ENCODE measurements at regions not wholly inside any gene's neighbourhood (a gene's known extent, or its start where the extent isn't known, plus 50 kb on each side); places are given as distances from the start of the nearest gene placed in this dataset.

DNA sequence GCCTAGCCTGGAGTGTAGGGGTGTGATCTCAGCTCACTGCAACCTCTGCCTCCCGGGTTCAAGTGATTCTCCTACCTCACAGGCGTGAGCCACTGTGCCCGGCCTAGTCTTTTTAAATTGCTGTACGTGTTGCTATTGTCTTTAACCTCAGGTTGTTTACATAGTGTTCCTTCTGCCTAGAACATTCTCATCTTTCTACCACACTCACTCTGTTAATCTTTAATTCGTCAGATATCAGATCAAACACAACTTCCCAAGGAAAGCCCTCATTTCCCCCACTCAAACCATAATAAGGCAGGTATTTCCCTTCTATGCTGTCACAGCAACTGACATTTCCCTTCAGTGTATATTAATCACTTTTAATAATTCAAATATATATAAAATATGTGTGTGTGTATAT is 1310.0 kb upstream of the C9orf72 start (continued):
- TF ChIP-seq ARID2 (CRISPR knock-in tag; IDR thresholded peaks at IDR 0.05; ENCODE audit: borderline replicate concordance): no peak
- TF ChIP-seq ATAD3A (CRISPR knock-in tag; IDR thresholded peaks at IDR 0.05): no peak
- TF ChIP-seq SALL1 (CRISPR knock-in tag; IDR thresholded peaks at IDR 0.05): no peak
- TF ChIP-seq NFATC3 (CRISPR knock-in tag; IDR thresholded peaks at IDR 0.05): no peak
- TF ChIP-seq, protein P1, sequence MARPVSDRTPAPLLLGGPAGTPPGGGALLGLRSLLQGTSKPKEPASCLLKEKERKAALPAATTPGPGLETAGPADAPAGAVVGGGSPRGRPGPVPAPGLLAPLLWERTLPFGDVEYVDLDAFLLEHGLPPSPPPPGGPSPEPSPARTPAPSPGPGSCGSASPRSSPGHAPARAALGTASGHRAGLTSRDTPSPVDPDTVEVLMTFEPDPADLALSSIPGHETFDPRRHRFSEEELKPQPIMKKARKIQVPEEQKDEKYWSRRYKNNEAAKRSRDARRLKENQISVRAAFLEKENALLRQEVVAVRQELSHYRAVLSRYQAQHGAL (CRISPR knock-in tag; IDR thresholded peaks at IDR 0.05; ENCODE audit: not compliant biosample characterization): no peak
- no peak for TF ChIP-seq REPIN1 (CRISPR knock-in tag; IDR thresholded peaks at IDR 0.05; ENCODE audit: borderline replicate concordance, low read depth)
- TF ChIP-seq HOXA7 (CRISPR knock-in tag; IDR thresholded peaks at IDR 0.05): no peak
- no peak for TF ChIP-seq DR1 (CRISPR knock-in tag; IDR thresholded peaks at IDR 0.05)

DNA sequence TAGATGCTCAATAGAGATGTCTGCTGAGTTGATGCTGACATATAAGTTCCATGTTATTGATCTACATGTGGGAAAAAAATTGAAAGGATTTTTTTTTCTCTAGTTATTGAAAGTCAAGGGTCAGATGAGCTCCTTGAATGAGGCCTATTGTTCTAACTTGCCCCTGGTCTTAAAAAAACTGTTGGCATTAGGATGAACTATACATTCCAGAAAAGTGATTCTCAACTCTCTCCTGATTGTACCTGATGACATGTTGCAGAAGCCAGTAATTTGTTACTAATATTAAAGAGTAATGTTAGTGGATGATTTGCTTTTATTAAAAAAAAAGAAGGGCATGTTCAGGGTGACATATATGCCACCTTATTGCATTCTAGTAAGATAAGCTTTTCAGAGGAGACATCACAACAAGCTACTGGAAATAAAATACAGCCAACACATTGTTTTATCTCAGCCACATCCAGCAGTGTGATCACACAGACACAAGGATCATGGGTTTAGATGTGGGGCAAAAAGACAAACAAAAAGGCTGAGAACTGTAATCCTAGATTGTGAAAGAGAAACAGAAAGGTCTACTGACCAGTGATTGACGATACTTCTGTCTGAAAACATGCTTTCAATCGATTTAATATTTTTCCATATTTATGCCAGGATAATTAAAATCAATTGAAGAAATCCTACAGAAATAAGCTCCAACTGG is 1314.1 kb upstream of the C9orf72 start:
- Histone ChIP-seq H2AFZ (ENCODE audit: low read length) (no peak overlapping the region), H3K9ac (ENCODE audit: insufficient read depth, low read depth, low read length) (no peak overlapping the region), H3K9me3 (ENCODE audit: low read length) (no peaks in the 10 kb centered on the region), H3K4me3 (replicated peaks in 1 of 3; ENCODE audit: insufficient read depth in 1 of 3, low read depth in 2 of 3, low read length in 3 of 3) (no peak overlapping the region), H3K27me3 (ENCODE audit: control insufficient read depth in 1 of 2, insufficient read depth in 2 of 2, low read length in 2 of 2) (no peaks in the 10 kb centered on the region), H3K79me2 (ENCODE audit: insufficient read depth, low read length) (no peaks in the 10 kb centered on the region), H3K4me1 (ENCODE audit: insufficient read depth, low read length) (no peaks in the 10 kb centered on the region), H3K27ac (ENCODE audit: extremely low read length, insufficient read depth, low read length) (no peak overlapping the region), H3K4me2 (ENCODE audit: low read depth, low read length) (no peak overlapping the region), H4K20me1 (ENCODE audit: insufficient read depth, low read length) (no peaks in the 10 kb centered on the region), H3K36me3 (replicated peaks in 1 of 2; ENCODE audit: control insufficient read depth in 1 of 2, insufficient read depth in 2 of 2, low read length in 2 of 2) (no peaks in the 10 kb centered on the region)
- WGBS (ENCODE audit: low lambda C conversion rate): 0% methylated on average over 2 of the region's 2 CpGs
- POLR2A ChIA-PET: no interaction called here
- CTCF ChIA-PET (ENCODE audit: low intra/inter-chr PET ratio, low total read pairs): no interaction called here
- BruUV-seq (replicated peaks): no TSS peak
- intact Hi-C loops (cut with micrococcal nuclease; ENCODE audit: unreplicated experiment): no loop called here
- ATAC-seq (no peak), DNase-seq (ENCODE audit: low spot score) (no peak), FAIRE-seq (no peak)
- TF ChIP-seq ZNF841 (CRISPR knock-in tag; IDR thresholded peaks at IDR 0.05; ENCODE audit: borderline replicate concordance) (no peak), GATAD2A (CRISPR knock-in tag; IDR thresholded peaks at IDR 0.05) (no peak), ERF (CRISPR knock-in tag; IDR thresholded peaks at IDR 0.05) (no peak), GLI4 (CRISPR knock-in tag; IDR thresholded peaks at IDR 0.05; ENCODE audit: borderline replicate concordance) (no peak), FOSL2 (CRISPR knock-in tag; IDR thresholded peaks at IDR 0.05) (no peak), IKZF1 (IDR thresholded peaks at IDR 0.05) (no peak), MAF1 (CRISPR knock-in tag; IDR thresholded peaks at IDR 0.05; ENCODE audit: borderline replicate concordance) (no peak)
- TF ChIP-seq, protein P2, sequence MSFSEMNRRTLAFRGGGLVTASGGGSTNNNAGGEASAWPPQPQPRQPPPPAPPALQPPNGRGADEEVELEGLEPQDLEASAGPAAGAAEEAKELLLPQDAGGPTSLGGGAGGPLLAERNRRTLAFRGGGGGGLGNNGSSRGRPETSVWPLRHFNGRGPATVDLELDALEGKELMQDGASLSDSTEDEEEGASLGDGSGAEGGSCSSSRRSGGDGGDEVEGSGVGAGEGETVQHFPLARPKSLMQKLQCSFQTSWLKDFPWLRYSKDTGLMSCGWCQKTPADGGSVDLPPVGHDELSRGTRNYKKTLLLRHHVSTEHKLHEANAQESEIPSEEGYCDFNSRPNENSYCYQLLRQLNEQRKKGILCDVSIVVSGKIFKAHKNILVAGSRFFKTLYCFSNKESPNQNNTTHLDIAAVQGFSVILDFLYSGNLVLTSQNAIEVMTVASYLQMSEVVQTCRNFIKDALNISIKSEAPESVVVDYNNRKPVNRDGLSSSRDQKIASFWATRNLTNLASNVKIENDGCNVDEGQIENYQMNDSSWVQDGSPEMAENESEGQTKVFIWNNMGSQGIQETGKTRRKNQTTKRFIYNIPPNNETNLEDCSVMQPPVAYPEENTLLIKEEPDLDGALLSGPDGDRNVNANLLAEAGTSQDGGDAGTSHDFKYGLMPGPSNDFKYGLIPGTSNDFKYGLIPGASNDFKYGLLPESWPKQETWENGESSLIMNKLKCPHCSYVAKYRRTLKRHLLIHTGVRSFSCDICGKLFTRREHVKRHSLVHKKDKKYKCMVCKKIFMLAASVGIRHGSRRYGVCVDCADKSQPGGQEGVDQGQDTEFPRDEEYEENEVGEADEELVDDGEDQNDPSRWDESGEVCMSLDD (CRISPR knock-in tag; IDR thresholded peaks at IDR 0.05; ENCODE audit: borderline replicate concordance): no peak
- in situ Hi-C loops (cut with HindIII; ENCODE audit: extremely low pct_ligation_motif_present, low pct_unique_long_range_greater_than_20kb): no loop called here
